ENCODE measurements at regions not wholly inside any gene's neighbourhood (a gene's known extent, or its start where the extent isn't known, plus 50 kb on each side); places are given as distances from the start of the nearest gene placed in this dataset.

GRCh38 chr2:43104763-43105162 lies 121.6 kb downstream of the ZFP36L2 start:
- DNase-seq = no peak

- DNase-seq = no peak
Measured at GRCh38 chr2:43104106-43104505, 122.3 kb downstream of the ZFP36L2 start.

- no peak for DNase-seq
Measured at GRCh38 chr2:43103093-43103404, 123.4 kb downstream of the ZFP36L2 start.

GRCh38 chr2:43102366-43103092 lies 123.9 kb downstream of the ZFP36L2 start:
- DNase-seq = no peak

GRCh38 chr2:43101751-43102150 lies 124.7 kb downstream of the ZFP36L2 start:
- no peak for DNase-seq

GRCh38 chr2:43100883-43101662 lies 125.3 kb downstream of the ZFP36L2 start:
- no peak for DNase-seq

GRCh38 chr2:43100362-43100882 lies 126.0 kb downstream of the ZFP36L2 start:
- no peak for DNase-seq

- no peak for DNase-seq
Measured at GRCh38 chr2:43099797-43100196, 126.6 kb downstream of the ZFP36L2 start.

- no peak for DNase-seq
Measured at GRCh38 chr2:43098539-43098938, 127.9 kb downstream of the ZFP36L2 start.

GRCh38 chr2:43097644-43098408 lies 128.6 kb downstream of the ZFP36L2 start:
- DNase-seq = peak; percentile 44

GRCh38 chr2:43095533-43096295 lies 130.7 kb downstream of the ZFP36L2 start:
- DNase-seq = no peak

- no peak for DNase-seq
Measured at GRCh38 chr2:43092520-43093179, 133.8 kb downstream of the ZFP36L2 start.

GRCh38 chr2:43090317-43090716 lies 136.1 kb downstream of the ZFP36L2 start:
- DNase-seq = no peak

GRCh38 chr2:43088143-43089073 lies 138.0 kb downstream of the ZFP36L2 start:
- no peak for DNase-seq

- DNase-seq = no peak
Measured at GRCh38 chr2:43087413-43087812, 139.0 kb downstream of the ZFP36L2 start.

- no peak for DNase-seq
Measured at GRCh38 chr2:43086451-43087221, 139.8 kb downstream of the ZFP36L2 start.

- DNase-seq = no peak
Measured at GRCh38 chr2:43085929-43086328, 140.5 kb downstream of the ZFP36L2 start.

GRCh38 chr2:43085505-43085904 lies 140.9 kb downstream of the ZFP36L2 start:
- no peak for DNase-seq

- DNase-seq = no peak
Measured at GRCh38 chr2:43084699-43085091, 141.7 kb downstream of the ZFP36L2 start.

Measured in SIG-M5 (cell line).